Activated T-cell treated with anti-CD3 and anti-CD28 coated beads for 4 hours (primary cell): ENCODE measurements at regions not wholly inside any gene's neighbourhood (a gene's known extent, or its start where the extent isn't known, plus 50 kb on each side); places are given as distances from the start of the nearest gene placed in this dataset.

Experiments used
- DNase-seq: peaks from one replicate; pipeline ENCODE4 v3.0.0-alpha.2; 2020

GRCh38 chr5:61850696-61851095 is 455.3 kb upstream of the KIF2A start:
- no peak for DNase-seq

- no peak for DNase-seq
These were observed 451.5 kb upstream of the KIF2A start for GRCh38 chr5:61854531-61854930.

GRCh38 chr5:61860978-61861377 is 445.0 kb upstream of the KIF2A start:
- DNase-seq: no peak

- no peak for DNase-seq
These were observed 439.1 kb upstream of the KIF2A start for GRCh38 chr5:61866930-61867329.

- DNase-seq: no peak
These were observed 436.7 kb upstream of the KIF2A start for GRCh38 chr5:61869333-61869732.

- DNase-seq: no peak
These were observed 427.5 kb upstream of the KIF2A start for GRCh38 chr5:61878471-61878870.

GRCh38 chr5:61881821-61882487 is 424.1 kb upstream of the KIF2A start:
- no peak for DNase-seq

GRCh38 chr5:61882901-61883500 is 423.0 kb upstream of the KIF2A start:
- DNase-seq: no peak

GRCh38 chr5:61884252-61884855 is 421.7 kb upstream of the KIF2A start:
- no peak for DNase-seq

GRCh38 chr5:61886214-61886613 is 419.8 kb upstream of the KIF2A start:
- no peak for DNase-seq

- no peak for DNase-seq
These were observed 418.7 kb upstream of the KIF2A start for GRCh38 chr5:61887271-61887670.

- DNase-seq: no peak
These were observed 412.0 kb upstream of the KIF2A start for GRCh38 chr5:61894046-61894445.

- no peak for DNase-seq
These were observed 409.2 kb upstream of the KIF2A start for GRCh38 chr5:61896811-61897210.

- no peak for DNase-seq
These were observed 408.8 kb upstream of the KIF2A start for GRCh38 chr5:61897251-61897650.

- no peak for DNase-seq
These were observed 404.0 kb upstream of the KIF2A start for GRCh38 chr5:61901997-61902396.

GRCh38 chr5:61904730-61905129 is 401.3 kb upstream of the KIF2A start:
- DNase-seq: no peak

- no peak for DNase-seq
These were observed 400.4 kb upstream of the KIF2A start for GRCh38 chr5:61905613-61906012.

GRCh38 chr5:61906820-61907219 is 399.2 kb upstream of the KIF2A start:
- DNase-seq: no peak

- DNase-seq: no peak
These were observed 398.0 kb upstream of the KIF2A start for GRCh38 chr5:61907995-61908394.

GRCh38 chr5:61910771-61911170 is 395.2 kb upstream of the KIF2A start:
- DNase-seq: no peak

GRCh38 chr5:61912559-61912958 is 393.4 kb upstream of the KIF2A start:
- DNase-seq: no peak

- no peak for DNase-seq
These were observed 390.4 kb upstream of the KIF2A start for GRCh38 chr5:61915646-61916045.

GRCh38 chr5:61916621-61917620 is 389.1 kb upstream of the KIF2A start:
- DNase-seq: no peak
